Muscle of arm (tissue), 1 donor: ENCODE measurements at regions not wholly inside any gene's neighbourhood (a gene's known extent, or its start where the extent isn't known, plus 50 kb on each side); places are given as distances from the start of the nearest gene placed in this dataset.
"Not testable (repeated sequence)": the region's sequence is repeated elsewhere in the genome, so short reads cannot be mapped to it uniquely, and the experiment has no call there.

Experiments used
- DNase-seq: peaks from one replicate; pipeline ENCODE4 v3.0.0-alpha.2; 2013

GRCh38 chr4:71081192-71081591 lies 87.7 kb downstream of the DCK start:
- DNase-seq, result no peak

- DNase-seq, result no peak
Measured at GRCh38 chr4:71093745-71094144, 100.3 kb downstream of the DCK start.

- DNase-seq, result no peak
Measured at GRCh38 chr4:71094201-71094600, 100.8 kb downstream of the DCK start.

- DNase-seq, result no peak
Measured at GRCh38 chr4:71095141-71095540, 101.7 kb downstream of the DCK start.

DNA sequence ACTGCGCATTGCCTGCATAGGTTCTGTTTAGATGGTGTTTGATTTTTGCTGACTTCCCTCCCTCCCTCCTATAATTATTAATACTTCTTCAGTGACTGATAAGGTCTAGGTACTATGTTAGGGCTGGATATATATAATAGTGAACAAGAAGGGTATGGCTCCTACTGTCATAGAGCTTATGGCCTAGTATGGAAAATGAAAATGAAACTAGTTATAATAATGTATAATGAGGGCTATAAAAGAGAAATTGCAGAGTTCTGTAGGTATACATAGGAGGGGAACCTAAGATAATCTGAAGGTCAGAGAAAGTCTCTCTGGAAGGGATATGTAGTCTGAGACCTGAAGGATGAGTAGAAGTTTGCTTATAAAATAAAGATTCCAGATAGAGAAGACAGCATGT lies 102.1 kb downstream of the DCK start:
- no peak for DNase-seq

- no peak for DNase-seq
Measured at GRCh38 chr4:71107726-71108125, 114.3 kb downstream of the DCK start.

- DNase-seq, result no peak
Measured at GRCh38 chr4:71110499-71110898, 117.0 kb downstream of the DCK start.

- DNase-seq, result not testable (repeated sequence)
Measured at GRCh38 chr4:71111133-71111532, 117.7 kb downstream of the DCK start.

GRCh38 chr4:71113294-71113693 lies 119.8 kb downstream of the DCK start:
- no peak for DNase-seq

GRCh38 chr4:71120831-71121524 lies 127.5 kb downstream of the DCK start:
- DNase-seq, result no peak

GRCh38 chr4:71123951-71124350 lies 130.5 kb downstream of the DCK start:
- DNase-seq, result no peak

DNA sequence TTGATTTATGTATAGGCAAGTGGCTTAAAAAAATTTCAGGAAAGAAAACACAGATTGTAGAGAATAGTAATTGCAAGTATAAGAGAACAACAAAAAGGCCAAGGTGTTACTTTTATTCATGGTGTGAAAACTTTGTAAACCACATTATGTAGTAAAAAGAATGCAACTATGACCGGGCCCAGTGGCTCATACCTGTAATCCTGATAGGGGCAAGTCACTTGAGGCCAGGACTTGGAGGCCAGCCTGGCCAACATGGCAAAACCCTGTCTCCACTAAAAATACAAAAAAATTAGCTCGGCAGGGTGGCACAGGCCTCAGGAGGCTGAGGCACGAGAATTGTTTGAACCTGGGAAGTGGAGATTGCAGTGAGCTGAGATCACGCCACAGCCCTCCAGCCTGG lies 131.7 kb downstream of the DCK start:
- DNase-seq, result no peak

DNA sequence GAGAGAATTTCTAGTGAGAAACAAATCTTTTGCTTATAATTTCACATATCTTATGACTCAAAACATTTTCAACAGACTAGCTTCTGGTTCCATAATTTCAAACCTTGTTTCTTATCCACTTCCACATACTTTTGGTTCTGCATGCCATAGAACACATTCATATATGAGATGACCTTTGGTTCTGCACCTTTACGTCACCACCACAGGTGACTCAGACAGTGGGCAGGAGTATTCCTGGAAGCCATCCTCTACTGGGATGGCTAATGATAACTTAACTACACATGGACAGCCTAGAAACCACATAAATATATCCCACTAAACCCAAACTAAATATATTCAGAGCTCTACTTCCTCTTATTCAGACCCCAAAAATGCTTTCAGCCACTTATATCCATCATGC lies 133.3 kb downstream of the DCK start:
- no peak for DNase-seq

GRCh38 chr4:71130827-71131603 lies 137.6 kb downstream of the DCK start:
- DNase-seq, result no peak

DNA sequence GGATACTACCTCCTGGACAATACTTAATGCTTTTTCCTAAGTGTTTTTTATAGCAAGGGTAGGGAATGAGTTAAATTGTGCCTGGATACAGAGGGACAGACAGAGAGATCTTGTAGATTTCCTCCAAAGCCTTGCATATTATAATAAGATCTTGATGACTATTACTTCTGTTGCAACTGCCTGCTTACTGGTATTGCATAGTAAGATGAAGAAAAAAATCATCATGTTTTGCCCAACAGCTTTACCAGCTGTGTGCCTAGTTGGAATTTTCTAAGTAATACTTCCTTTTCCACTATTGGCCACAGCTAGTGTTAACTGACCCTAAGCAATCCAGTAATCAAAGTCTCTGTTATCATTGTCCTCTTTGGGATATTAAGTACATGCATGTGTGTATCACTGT lies 139.0 kb downstream of the DCK start:
- DNase-seq, result no peak

- no peak for DNase-seq
Measured at GRCh38 chr4:71133491-71133890, 140.0 kb downstream of the DCK start.

- no peak for DNase-seq
Measured at GRCh38 chr4:71136071-71136470, 142.6 kb downstream of the DCK start.

DNA sequence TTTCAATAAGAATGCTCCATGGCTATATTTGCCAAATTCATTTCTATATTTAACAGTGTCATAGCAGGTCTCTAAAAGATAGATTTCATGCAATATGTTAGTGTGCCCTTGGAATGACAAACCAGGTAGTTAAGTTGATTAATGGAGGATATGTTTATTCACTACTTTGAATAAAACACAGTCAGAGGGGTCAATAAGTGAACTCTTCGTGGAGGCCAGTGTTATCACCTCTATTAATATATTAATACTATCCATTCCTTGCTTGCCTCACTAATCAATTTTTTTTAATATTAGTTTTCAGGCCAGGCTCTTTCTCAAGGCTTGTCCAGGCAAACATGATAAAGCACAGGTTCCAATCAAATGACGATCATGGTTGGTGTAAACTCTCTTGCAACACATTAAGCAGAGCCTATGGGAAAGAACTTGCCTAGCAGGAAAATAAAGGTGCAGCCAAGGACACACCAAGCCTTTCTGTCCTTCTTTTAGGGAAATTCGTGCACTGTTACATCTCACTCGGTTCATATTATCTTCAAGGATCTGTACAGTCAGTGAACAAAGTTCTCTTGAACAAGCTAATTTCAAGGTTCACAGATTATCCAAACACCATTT lies 144.7 kb downstream of the DCK start:
- no peak for DNase-seq

GRCh38 chr4:71140563-71140962 lies 147.1 kb downstream of the DCK start:
- no peak for DNase-seq

GRCh38 chr4:71141125-71141524 lies 147.7 kb downstream of the DCK start:
- DNase-seq, result no peak

DNA sequence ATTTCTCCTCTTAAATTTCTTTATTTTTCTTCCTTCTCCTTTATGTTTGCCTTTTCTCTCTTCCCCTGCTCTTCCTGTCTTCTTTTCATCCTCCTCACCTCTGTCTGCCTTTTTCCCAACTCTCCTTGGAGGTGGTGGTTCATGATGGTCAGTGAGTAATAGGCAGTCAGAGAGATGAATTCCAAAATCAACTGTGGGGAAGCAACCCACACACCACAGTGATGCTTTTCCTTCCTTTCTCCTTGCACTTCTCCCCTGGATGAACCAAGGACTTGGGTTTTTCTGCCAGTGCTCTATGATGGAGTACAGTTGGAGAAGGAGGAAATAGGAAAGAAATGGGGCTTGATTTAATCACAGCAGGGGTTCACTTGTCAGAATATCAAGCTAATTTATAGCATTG lies 153.8 kb downstream of the DCK start:
- no peak for DNase-seq

DNA sequence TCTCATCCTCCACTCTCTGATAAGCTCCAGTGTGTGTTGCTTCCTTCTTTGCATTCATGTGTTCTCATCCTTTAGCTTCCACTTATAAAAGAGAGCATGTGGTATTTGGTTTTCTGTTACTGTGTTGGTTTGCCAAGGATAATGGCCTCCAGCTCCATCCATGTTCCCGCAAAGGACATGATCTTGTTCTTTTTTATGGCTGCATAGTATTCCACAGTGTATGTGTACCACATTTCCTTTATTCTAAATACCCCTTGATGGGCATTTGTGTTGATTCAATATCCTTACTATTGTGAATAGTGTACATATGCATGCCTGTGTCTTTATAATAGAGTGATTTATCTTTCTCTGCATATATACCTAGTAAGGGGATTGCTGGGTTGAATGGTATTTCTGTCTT lies 155.1 kb downstream of the DCK start:
- no peak for DNase-seq

GRCh38 chr4:71151054-71151453 lies 157.6 kb downstream of the DCK start:
- DNase-seq, result no peak
